ENCODE measurements at regions not wholly inside any gene's neighbourhood (a gene's known extent, or its start where the extent isn't known, plus 50 kb on each side); places are given as distances from the start of the nearest gene placed in this dataset.
"Not testable (repeated sequence)": the region's sequence is repeated elsewhere in the genome, so short reads cannot be mapped to it uniquely, and the experiment has no call there.

DNA sequence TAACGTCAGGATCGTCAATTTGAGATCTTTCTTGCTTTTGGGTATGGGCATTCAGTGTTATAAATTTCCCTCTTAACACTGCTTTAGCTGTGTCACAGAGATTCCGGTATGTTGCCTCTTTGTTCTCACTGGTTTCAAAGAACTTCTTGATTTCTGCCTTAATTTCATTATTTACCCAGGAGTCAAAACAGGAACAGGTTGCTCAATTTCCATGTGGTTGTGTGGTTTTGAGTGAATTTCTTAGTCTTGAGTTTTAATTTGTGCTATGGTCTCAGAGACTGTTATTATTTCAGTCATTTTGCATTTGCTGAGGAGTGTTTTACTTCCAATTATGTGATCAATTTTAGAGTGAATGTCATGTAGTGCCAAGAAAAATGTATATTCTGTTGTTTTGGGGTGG, 153.1 kb downstream of the PCDH17 start:
- no peak for DNase-seq (ENCODE audit: low spot score)

DNA sequence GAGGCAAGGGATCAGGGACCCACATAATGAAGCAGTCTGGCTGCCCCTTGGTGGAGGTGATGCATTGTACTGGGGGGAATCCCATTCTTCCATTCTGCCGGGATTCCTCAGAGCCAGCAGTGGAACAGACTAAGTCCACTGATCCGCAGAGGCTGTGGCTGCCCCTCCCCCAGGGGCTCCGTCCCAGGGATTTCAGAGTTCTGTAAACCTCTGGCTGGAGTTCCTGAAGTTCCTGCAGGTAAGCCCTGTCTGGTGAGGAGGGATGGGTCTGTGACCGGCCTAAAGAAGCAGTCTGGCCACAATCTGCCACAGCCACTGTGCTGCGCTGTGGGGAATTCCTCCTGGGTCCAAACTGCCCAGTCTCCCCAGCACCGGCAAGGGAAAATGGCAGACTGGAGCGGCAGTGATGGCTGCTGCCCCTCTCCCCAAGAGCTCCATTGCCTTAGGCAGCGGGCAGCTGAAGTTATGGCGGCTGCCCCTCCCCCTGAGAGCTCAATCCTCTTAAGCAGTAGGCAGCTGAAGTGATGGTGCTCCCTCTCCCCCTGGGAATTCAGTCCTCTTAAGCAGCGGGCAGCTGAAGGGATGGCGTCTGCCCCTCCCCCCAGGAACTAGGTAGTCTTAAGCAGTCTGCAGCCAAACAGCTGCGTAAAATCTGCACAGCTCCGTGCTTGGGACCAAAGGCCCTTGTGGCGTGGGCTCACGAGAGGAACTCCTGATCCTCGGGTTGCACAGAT, 155.7 kb downstream of the PCDH17 start:
- no peak for DNase-seq (ENCODE audit: low spot score)

DNA sequence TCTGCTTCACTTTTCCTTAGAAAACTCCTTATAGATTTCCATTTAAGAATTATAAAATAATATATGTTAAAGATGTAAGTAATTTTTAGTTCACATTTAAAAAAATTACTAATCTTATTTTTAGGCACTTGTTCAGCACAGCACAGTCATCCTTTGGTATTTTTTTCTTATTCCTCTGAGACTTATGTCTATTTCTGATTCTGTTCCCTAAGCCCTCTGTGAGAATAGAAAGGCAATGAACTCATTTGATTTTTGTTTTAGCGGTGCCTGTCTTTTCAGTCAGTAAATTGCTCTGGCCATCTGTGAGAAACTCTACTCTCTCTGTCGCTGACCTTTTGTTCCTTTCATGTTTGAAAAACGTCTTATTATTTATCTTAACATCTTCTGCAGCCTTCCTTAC, 168.1 kb downstream of the PCDH17 start:
- no peak for DNase-seq (ENCODE audit: low spot score)

DNA sequence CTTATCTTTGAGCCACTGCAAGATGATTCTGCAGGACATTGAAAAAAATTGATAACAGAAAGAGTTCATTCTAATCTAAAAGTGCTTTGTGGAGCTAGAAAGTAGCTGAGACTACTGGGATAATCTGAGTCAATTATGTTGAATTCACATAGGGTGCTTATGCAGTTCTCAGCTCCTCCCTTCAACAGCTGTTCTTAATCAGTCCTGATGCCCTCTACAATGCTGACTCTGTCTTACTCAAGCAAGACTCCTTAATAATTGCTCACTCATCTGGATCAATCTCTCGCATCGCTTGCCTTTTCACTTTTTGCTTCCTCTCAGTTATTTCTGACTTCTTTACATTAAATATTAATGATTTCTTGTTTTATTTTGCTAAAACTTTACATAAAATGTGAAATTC, 182.1 kb downstream of the PCDH17 start:
- DNase-seq (ENCODE audit: low spot score): no peak

DNA sequence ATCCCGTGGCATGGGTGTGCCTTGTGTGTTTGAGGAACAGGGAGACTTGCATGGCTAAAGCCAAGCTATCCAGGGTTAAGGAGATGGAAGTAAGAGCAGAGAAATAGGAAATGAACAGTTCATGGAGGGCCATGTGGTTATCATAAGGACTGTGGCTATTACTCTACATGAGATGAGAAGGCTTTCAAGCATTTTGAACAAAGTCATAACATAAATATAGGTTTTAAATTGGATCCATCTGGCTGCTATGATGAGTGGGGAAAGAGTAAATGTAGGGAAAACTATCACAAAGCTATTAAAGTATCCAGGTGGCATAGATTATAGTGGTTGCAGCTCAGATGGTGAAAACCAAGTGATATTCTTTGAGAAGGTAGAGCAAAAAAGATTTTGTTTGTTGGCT, 184.1 kb downstream of the PCDH17 start:
- DNase-seq (ENCODE audit: low spot score): no peak

DNA sequence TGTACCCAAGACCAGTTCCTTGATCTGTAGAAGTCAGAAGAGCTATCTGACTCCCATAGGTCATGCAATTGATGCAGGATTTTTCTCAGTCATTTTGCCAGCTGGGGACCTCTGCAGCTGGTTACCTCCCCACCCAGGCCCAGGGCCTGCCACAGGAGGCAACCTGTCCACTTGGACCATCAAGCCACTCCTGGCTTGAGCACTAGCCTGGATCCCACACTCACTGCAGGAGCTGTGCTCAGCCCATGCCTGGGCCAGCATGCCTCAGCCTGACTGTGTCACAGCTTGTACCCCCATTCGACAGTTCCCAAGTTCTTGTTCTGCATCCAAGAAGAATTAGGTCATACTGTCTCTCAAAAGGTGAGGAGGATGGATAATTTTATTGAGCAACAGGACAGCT, 189.4 kb downstream of the PCDH17 start:
- DNase-seq (ENCODE audit: low spot score): no peak

DNA sequence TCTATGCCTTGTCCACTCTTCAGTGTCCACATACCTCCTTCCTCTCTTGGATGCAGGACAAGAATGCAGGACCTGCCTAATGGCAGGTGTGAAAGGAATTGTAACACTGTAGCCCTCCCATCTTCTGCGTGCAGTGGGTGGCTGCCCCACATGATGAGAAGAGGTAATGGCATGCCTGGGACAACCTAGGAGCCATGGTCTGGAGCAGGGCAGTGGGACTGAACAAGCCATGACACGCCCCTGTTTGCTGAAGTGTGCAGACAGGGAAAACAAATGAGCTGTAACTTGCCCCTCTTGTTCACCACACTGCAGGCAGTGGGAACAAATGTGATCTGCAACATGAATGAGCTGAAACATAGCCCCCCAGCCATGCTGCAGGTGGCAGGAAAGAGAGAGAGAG, 192.2 kb downstream of the PCDH17 start:
- DNase-seq (ENCODE audit: low spot score): no peak

DNA sequence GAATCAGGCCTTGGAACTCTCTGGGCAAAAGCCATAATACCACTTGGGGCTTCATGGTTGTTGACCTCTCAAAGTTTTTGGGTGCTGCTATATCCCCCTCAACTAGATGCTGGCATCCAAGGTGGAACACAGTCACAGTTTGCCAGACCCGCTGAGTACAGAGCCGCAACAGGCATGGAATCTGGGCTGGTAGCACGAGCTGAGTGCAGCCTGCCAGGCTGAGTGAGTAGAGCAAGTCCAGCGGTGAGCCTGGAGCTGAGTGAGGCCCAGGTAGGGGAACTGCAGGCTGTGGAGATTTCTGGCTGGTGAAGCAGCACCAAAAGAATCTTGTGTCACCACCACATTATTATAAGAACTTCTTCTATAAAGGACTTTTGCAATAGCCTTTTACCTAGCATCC, 192.6 kb downstream of the PCDH17 start:
- no peak for DNase-seq (ENCODE audit: low spot score)

DNA sequence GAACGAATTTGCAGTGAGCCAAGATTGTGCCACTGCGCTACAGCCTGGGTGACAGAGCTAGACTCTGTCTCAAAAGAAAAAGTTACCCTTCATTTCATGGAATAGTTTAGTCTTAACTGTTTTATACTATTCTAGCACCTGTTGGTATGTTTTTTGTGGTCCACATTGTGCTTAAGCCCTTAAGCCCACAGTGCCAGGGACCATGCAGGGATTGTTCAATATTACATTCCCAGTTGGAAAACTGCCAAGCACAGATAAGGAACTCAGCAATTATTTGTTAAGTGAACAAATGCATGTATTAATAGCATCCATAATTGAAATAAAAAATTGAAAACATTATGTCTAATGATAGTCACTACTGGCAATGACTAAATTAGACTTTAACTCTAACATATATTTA, 193.5 kb downstream of the PCDH17 start:
- no peak for DNase-seq (ENCODE audit: low spot score)

DNA sequence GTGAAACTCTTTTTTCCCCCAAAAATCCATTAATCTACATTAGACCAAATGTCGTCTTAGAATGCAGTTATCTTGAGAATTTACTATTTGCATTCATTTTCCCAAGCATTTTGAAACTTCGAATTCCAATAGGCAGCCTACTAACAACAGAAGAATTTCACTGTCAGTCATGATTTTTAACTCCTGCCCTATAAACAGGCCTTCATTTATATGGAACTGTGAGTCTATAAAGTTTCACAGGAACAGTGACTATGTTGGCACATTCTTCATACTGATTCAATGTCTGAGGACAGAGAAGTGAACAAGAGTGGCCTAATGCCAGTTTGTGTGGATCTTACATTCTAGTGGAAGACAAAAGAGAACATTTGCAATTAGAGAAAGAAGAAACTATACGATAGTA, 198.0 kb downstream of the PCDH17 start:
- no peak for DNase-seq (ENCODE audit: low spot score)

DNA sequence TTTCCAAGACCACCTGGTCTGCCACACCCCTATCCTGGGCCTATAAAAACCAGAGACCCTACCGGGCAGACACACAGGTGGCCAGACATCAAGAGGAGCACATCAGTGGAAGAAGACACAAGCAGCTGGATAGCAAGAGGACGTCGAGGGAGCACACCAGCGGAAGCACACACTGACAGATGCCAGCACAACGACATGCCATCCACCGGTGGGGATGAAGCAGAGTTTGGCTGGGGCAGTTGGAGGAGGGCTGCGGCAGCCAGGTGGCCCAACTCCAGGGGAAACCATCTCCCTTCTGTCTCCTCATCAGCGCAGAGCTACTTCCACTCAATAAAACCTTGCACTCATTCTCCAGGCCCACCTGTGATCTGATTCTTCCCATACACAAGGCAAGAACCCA, 200.6 kb downstream of the PCDH17 start:
- DNase-seq (ENCODE audit: low spot score): no peak

DNA sequence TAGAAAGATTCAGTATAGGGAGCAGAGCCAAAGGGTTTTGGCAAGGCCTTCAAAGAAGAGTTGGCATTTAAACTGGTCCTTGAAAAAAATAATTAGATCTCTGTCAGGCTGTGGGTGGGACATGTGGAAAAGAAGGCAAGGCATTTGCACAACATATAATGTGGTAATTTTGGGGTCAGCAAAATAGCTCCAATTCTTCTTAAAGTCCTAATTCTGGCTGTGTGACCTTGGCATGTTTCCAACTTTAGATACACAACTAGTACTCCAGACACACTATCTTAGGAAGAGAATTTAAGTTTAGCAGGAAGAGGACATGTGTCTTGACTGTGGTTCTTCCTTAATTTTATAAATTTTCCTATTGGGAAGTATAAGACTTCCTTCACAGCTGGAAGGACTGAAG, 206.3 kb downstream of the PCDH17 start:
- DNase-seq (ENCODE audit: low spot score): no peak

DNA sequence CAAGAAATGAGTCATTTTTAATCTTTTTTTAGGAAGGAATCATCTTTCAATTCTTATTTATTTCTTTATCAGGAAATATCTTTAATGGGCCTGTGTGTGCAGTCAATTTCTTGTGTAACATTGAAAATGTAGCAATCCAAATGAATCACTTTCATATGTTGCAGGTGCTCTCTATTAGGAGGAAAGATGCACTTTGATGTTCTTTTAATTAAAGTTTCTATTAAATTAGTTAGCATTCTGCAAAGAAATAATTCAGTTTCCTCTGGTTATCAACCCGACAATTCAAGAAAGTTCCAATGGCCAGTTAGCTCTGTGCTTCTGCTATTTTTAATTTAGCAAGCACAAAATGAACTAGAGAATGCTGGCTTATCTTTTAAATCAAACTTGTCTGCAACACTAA, 212.0 kb downstream of the PCDH17 start:
- no peak for DNase-seq (ENCODE audit: low spot score)

DNA sequence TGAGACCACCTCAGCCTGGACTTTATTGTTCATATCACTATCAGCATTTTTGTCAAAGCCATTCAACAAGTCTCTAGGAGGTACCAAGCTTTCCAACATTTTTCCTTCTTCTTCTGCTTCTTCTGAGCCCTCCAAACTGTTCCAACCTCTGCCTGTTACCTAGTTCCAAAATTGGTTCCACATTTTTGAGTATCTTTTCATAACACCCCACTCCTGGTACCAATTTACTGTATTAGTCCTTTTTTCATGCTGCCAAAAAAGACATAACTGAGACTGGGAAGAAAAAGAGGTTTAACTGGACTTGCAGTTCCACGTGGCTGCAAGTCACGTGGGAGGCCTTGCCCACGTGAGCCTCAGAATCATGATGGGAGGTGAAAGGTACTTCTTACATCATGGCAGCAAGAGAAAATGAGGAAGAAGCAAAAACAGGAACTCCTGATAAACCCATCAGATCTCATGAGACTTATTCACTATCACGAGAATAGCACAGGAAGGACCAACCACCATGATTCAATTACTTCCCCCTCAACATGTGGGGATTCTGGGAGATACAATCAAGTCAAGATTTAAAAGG, 215.1 kb downstream of the PCDH17 start:
- DNase-seq (ENCODE audit: low spot score): no peak

DNA sequence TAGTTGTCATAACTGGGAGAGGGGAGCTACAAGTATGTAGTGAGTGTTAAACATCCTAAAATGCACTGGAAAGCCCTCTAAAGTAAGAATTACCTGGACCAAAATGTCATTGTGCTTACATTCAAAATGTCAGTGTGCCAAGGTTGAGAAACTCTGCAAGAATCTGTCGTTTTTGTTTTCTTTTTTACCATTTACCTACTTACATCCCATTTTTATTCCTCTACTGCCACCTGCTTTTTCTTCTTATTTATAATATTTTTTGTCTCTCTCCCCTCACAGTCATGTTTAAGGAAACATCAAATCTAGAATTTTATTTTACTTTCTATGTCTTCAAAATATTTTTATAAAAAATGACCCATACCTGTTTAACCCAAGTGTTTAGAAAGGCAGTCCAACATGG, 226.4 kb downstream of the PCDH17 start:
- no peak for DNase-seq (ENCODE audit: low spot score)

DNA sequence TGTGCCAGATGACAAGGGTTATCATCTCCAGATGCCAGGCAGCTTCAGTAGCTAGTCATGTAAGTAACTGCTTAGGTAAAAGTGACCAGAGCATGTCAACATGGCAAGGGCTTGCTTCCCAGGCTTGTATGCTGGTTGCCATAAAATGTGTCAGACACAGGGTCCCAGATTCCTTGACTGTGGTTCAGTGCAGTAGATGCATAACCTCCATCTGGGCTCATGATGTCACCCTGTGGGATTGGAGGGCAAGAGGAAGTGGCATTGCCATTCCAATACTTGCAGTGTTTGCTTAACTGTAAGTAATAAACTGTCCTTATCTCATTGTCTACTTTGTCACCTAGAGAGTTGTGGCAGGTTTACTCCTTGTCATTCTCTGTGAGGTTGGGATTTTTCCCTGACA, 226.8 kb downstream of the PCDH17 start:
- DNase-seq (ENCODE audit: low spot score): no peak

DNA sequence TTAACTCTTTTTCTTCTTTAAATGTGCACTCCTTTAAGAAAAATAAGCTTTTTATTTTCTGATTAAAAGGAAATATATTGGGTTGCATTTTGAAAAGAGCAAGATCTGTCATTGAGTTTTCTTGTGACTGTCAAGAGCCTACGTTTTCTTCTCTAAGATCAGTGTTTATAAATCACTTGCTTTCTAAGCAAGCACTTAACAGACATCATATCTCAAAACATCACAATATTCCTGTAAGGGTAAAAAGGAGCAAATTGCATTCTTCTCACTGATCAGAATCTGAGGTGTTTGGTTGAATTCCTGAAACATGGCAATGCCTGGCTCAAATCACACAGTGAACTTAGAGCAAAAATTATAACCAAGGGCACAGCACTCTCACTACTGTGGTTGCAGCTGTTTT, 231.3 kb downstream of the PCDH17 start:
- DNase-seq (ENCODE audit: low spot score): no peak

DNA sequence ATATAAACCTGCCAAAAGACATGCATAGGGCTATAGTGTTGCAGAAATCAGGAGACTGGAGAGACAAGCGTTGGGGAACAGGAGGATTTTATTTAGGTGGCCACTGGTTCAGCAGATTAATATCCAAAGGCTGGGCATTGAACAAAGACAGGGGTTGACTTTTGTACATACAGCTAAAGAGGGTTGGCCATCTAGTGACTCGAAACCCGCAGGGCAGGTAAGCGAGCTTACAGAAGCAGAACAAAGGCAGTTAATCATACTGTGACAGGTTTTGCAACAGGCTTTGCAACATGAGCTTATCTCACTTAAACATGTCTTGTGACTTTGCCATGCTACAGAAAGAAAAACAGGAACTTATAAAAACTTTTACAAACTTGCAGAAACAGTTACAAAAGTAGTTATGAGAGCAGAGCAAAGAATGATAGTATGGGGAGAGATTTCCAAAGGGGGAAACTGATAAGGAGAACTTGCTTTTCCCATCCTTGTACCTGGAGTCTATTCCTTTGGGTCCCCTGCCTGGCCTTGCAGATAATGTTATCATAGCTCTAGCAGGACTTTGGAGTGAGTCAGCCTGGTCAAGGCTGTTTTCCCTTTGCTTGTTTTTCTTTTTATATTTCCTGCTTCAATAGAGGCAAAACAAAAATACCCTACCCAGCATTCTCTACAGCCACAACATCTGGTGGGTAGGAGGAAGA, 234.2 kb downstream of the PCDH17 start:
- no peak for DNase-seq (ENCODE audit: low spot score)

DNA sequence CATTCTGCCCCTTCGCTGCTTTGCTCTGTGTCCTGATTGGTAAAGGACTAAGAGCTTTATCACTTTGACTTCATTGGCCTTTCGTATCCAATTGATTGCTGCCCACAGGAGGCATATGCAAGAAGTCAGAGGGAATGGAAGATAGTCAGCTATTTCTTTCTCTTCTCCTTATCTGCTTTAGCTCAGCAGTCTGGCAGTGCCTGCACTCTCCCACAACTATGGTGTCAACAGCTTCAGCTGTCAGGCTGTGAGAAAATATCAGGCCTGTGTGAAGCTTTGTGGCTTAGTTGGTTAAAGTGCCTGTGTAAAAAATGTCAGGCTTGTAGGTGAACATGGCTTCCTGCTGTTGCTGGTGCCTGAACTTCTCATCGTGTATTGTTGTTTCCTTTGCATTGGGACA, 243.0 kb downstream of the PCDH17 start:
- DNase-seq (ENCODE audit: low spot score): no peak

DNA sequence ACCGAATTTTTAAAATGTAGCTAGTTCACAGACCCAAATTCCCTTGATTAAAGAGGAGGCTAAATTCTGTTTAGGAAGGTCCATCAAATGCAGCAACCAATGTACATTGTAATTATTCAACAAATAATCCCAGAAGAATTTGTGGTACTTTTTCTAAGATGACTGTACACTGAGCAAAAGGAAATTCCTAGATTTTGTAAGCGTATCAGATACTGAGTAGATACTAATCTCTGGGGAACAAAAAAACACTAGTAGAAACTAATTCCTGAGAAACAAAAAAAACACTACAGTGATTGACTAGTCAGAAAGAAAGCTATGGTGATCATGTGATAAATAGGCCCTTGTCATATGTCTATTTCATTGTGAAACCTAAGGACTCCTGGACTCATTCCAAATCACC, 246.1 kb downstream of the PCDH17 start:
- no peak for DNase-seq (ENCODE audit: low spot score)

DNA sequence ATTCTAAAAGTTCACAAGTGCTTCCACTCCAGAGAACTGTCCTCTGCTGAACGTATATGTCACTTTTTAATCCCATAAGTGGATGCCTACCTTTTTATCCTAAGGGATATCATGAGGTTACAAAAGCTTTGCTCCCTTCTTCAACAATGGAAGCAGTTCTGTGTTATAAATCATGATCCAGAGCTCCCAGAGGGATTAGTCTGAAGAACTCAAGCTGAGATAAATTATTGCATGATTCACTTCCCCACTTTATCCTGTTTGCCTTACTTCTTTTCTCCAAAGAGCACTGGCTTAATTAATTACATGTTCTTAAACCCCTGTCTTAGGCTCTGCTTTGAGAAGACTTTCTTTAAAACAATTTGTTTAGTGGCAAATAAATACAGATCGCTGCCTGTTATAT, 246.7 kb downstream of the PCDH17 start:
- no peak for DNase-seq (ENCODE audit: low spot score)

DNA sequence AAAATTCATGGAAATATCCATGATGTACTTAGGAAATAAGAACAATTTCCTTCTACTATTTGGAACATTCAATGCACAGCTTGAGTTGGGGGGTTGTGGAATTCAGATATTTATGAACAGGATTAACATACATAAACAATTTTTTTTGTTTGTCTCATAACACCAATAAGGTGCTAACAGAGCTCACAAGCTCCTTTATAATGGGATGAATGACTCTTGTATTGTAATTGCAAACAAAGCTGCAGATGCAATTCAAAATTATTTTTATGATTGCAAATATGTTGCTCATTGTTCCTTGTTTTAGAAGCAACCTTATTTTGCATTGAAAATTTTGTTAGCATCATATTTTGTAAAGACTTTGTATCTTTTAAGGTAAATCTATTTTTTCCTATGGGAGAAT, 265.7 kb downstream of the PCDH17 start:
- DNase-seq (ENCODE audit: low spot score): no peak

DNA sequence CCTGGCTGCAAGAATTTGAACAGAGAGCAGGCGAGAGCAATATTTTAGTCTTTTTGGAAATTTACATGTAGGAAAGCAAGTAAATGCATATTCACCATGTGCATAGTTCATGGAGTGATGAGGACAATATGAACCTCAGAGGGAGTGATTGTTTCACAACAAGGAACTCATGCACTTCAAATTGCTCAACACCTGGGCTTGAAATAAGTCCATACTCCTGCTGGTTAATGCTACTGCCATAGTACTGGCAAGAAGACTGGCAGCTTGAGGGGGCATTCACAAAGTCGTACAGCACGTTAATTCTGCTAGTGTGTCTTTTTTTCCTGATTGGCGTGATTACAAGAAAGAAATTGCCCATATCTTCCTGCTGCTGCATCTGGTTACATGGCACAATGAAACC, 267.6 kb downstream of the PCDH17 start:
- DNase-seq (ENCODE audit: low spot score): no peak

DNA sequence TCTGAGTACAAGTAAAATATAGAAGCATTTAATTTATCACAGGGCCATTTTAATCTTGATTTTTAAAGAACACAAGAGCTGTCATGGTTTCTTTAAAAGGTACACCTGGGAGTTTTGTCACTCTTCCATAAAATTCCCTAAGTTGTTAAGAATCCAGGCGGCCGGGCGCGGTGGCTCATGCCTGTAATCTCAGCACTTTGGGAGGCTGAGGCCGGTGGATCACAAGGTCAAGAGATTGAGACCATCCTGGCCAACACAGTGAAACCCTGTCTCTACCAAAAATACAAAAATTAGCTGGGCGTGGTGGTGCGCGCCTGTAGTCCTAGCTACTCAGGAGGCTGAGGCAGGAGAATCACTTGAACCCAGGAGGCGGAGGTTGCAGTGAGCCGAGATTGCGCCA, 278.3 kb downstream of the PCDH17 start:
- not testable (repeated sequence) for DNase-seq (ENCODE audit: low spot score)
